ENCODE measurements at regions not wholly inside any gene's neighbourhood (a gene's known extent, or its start where the extent isn't known, plus 50 kb on each side); places are given as distances from the start of the nearest gene placed in this dataset.

GRCh38 chr3:177318559-177318958, 121.3 kb upstream of the TBL1XR1 start:
- no peak for DNase-seq (ENCODE audit: low read depth, low spot score)
- H4K20me1 ChIP-seq (replicated peaks; ENCODE audit: control insufficient read depth, extremely low read depth, insufficient read depth, low read length), result no peaks in the 10 kb centered on the region
- H3K79me2 ChIP-seq (ENCODE audit: control insufficient read depth, insufficient read depth, low read length), result no peaks in the 10 kb centered on the region
- H3K4me2 ChIP-seq (ENCODE audit: insufficient read depth, low read length), result no peak overlapping the region
- ChIA-PET POLR2A (no interaction called here), CTCF (no interaction called here)
- no peak overlapping the region for H2AFZ ChIP-seq (ENCODE audit: low read depth, low read length)
- no peaks in the 10 kb centered on the region for H3K9me3 ChIP-seq (replicated peaks; ENCODE audit: control insufficient read depth, insufficient read depth, low read length)
- H3K4me1 ChIP-seq (ENCODE audit: control insufficient read depth, extremely low read depth, insufficient read depth, low read length), result peaks cover 13% of the 10 kb centered on the region
- H3K27ac ChIP-seq (ENCODE audit: insufficient read depth, low read depth, low read length), result no peak overlapping the region
- H3K9me1 ChIP-seq (replicated peaks; ENCODE audit: control insufficient read depth, extremely low read depth, insufficient read depth, low read length), result no peaks in the 10 kb centered on the region
- BruUV-seq (replicated peaks), result no TSS peak
- H3K4me3 ChIP-seq (replicated peaks in 1 of 3; ENCODE audit: insufficient read depth in 1 of 3, low read depth in 1 of 3, low read length in 3 of 3), result no peak overlapping the region
- intact Hi-C loops (cut with micrococcal nuclease) (no loop called here), dilution Hi-C loops (cut with MboI; ENCODE audit: extremely low pct_ligation_motif_present, low sequenced_read_pairs) (no loop called here)
- no peak for FAIRE-seq
- TF ChIP-seq, protein P1, sequence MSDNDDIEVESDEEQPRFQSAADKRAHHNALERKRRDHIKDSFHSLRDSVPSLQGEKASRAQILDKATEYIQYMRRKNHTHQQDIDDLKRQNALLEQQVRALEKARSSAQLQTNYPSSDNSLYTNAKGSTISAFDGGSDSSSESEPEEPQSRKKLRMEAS (IDR thresholded peaks at IDR 0.05; ENCODE audit: insufficient read depth, insufficient read length), result no peak
- TF ChIP-seq FOS (IDR thresholded peaks at IDR 0.05; ENCODE audit: borderline replicate concordance, insufficient read depth, low read length), result no peak
- no peak for TF ChIP-seq POLR2AphosphoS5 (IDR thresholded peaks at IDR 0.05; ENCODE audit: insufficient read depth, low read depth, low read length)
- no peak for TF ChIP-seq EZH2 (IDR thresholded peaks at IDR 0.05; ENCODE audit: borderline replicate concordance, low read depth, low read length, severe bottlenecking)
- no peak for TF ChIP-seq JUN (IDR thresholded peaks at IDR 0.05; ENCODE audit: borderline replicate concordance, insufficient read depth, insufficient read length, low read depth)
- no peak for TF ChIP-seq POLR2A (IDR thresholded peaks at IDR 0.05; ENCODE audit: low read depth, low read length)
- TF ChIP-seq GATA2 (IDR thresholded peaks at IDR 0.05; ENCODE audit: insufficient read depth, insufficient read length, low read depth, low read length), result no peak
- TF ChIP-seq CTCF (IDR thresholded peaks at IDR 0.05; ENCODE audit: extremely low read depth in 1 of 2, insufficient read depth in 1 of 2, low read depth in 1 of 2, low read length in 2 of 2), result no peak
- TF ChIP-seq MYC (IDR thresholded peaks at IDR 0.05; ENCODE audit: low read depth, low read length), result no peak
- H3K27me3 ChIP-seq (ENCODE audit: control insufficient read depth in 2 of 2, insufficient read depth in 2 of 2, low read length in 2 of 2), result no peaks in the 10 kb centered on the region
- H3K9ac ChIP-seq (replicated peaks; ENCODE audit: extremely low read depth, insufficient read depth, low read length), result no peak overlapping the region
- no peaks in the 10 kb centered on the region for H3K36me3 ChIP-seq (ENCODE audit: control insufficient read depth in 2 of 2, extremely low read depth in 1 of 2, insufficient read depth in 2 of 2, low read length in 2 of 2)
